ENCODE measurements at regions not wholly inside any gene's neighbourhood (a gene's known extent, or its start where the extent isn't known, plus 50 kb on each side); places are given as distances from the start of the nearest gene placed in this dataset.

DNA sequence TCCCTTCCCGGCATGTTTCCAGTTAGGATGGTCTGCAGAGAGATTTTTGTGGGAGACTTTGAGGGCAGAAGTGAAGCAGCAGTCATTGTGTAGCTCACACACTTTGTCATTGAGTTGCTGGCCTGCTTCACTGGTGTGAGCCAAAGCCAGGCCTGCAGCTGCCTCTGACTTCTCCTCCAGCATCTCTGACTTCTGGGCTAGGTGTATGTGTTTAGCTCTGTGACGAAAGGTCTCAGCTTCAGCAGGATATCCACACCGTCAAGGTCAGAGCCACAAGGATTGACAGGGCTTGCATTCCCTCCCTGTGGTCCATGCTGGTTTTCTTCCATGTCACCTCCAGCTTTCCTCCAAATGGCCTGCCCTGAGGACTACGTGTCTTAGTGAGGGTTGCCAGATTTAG is 57.1 kb upstream of the OSBPL11 start:
- CTCF ChIA-PET = interaction anchor here (0.7 kb wide), 2 partner anchors 56 to 1164 kb away, joined by 3 read pairs; no protein-coding TSS in a partner anchor
- no peak overlapping the region for H3K4me3 ChIP-seq (ENCODE audit: low read depth, low read length)
- TF ChIP-seq, protein P1, sequence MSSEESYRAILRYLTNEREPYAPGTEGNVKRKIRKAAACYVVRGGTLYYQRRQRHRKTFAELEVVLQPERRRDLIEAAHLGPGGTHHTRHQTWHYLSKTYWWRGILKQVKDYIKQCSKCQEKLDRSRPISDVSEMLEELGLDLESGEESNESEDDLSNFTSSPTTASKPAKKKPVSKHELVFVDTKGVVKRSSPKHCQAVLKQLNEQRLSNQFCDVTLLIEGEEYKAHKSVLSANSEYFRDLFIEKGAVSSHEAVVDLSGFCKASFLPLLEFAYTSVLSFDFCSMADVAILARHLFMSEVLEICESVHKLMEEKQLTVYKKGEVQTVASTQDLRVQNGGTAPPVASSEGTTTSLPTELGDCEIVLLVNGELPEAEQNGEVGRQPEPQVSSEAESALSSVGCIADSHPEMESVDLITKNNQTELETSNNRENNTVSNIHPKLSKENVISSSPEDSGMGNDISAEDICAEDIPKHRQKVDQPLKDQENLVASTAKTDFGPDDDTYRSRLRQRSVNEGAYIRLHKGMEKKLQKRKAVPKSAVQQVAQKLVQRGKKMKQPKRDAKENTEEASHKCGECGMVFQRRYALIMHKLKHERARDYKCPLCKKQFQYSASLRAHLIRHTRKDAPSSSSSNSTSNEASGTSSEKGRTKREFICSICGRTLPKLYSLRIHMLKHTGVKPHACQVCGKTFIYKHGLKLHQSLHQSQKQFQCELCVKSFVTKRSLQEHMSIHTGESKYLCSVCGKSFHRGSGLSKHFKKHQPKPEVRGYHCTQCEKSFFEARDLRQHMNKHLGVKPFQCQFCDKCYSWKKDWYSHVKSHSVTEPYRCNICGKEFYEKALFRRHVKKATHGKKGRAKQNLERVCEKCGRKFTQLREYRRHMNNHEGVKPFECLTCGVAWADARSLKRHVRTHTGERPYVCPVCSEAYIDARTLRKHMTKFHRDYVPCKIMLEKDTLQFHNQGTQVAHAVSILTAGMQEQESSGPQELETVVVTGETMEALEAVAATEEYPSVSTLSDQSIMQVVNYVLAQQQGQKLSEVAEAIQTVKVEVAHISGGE (tag by site-specific recombination; conservative IDR thresholded peaks at IDR 0.05; ENCODE audit: low read depth) = no peak
- TF ChIP-seq MEIS1 (CRISPR knock-in tag; IDR thresholded peaks at IDR 0.05; ENCODE audit: borderline replicate concordance) (no peak), PRDM1 (tag by site-specific recombination; IDR thresholded peaks at IDR 0.05) (no peak), ZNF585B (tag by site-specific recombination; IDR thresholded peaks at IDR 0.05) (no peak), ZNF621 (tag by site-specific recombination; IDR thresholded peaks at IDR 0.05) (no peak), KLF17 (tag by site-specific recombination; IDR thresholded peaks at IDR 0.05) (no peak), ZBTB48 (tag by site-specific recombination; IDR thresholded peaks at IDR 0.05) (no peak), ZNF341 (tag by site-specific recombination; IDR thresholded peaks at IDR 0.05; ENCODE audit: low read depth) (no peak), SALL2 (tag by site-specific recombination; IDR thresholded peaks at IDR 0.05; ENCODE audit: borderline replicate concordance) (no peak), ZFP3 (tag by site-specific recombination; IDR thresholded peaks at IDR 0.05; ENCODE audit: low read depth) (no peak), ZNF629 (tag by site-specific recombination; IDR thresholded peaks at IDR 0.05) (no peak), ZNF747 (tag by site-specific recombination; IDR thresholded peaks at IDR 0.05) (no peak), ZNF174 (tag by site-specific recombination; IDR thresholded peaks at IDR 0.05) (no peak), ZNF785 (tag by site-specific recombination; IDR thresholded peaks at IDR 0.05) (no peak), ZNF311 (tag by site-specific recombination; IDR thresholded peaks at IDR 0.05; ENCODE audit: borderline replicate concordance) (no peak), ZNF560 (tag by site-specific recombination; IDR thresholded peaks at IDR 0.05; ENCODE audit: borderline replicate concordance) (no peak), PRDM4 (tag by site-specific recombination; IDR thresholded peaks at IDR 0.05) (no peak), IKZF3 (tag by site-specific recombination; IDR thresholded peaks at IDR 0.05) (no peak)
- H3K27ac ChIP-seq (ENCODE audit: extremely low read depth, low read depth, low read length) = no peak overlapping the region
- POLR2A ChIA-PET = no interaction called here
- H3K36me3 ChIP-seq (ENCODE audit: control insufficient read depth in 2 of 2, insufficient read depth in 1 of 2, low read length in 2 of 2) = no peaks in the 10 kb centered on the region
- H3K4me1 ChIP-seq (ENCODE audit: control insufficient read depth, insufficient read depth, low read length) = no peaks in the 10 kb centered on the region
- no peaks in the 10 kb centered on the region for H3K9me3 ChIP-seq (ENCODE audit: control insufficient read depth, insufficient read depth, low read depth, low read length)

DNA sequence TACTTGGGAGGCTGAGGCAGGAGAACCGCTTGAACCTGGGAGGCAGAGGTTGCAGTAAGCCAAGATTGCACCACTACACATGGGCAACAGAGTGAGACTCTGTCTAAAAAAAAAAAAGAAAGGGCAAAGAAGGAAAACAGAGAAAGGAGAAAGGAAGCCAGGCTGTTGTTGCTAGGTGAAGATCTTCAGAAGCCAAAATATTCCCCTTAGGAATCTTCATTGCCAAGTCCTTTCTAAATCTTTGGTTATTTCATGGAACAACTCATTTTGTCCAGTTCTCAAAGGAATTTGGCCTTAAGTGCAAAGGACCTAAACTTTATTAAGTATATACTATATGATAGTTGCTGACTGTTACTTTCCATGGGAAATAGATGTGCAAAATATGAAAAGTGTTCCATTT is 59.2 kb upstream of the OSBPL11 start:
- CTCF ChIA-PET = no interaction called here
- Histone ChIP-seq H3K9me3 (ENCODE audit: control insufficient read depth, insufficient read depth, low read depth, low read length) (no peaks in the 10 kb centered on the region), H3K27ac (ENCODE audit: extremely low read depth, low read depth, low read length) (no peak overlapping the region), H3K4me1 (ENCODE audit: control insufficient read depth, insufficient read depth, low read length) (no peaks in the 10 kb centered on the region), H3K4me3 (ENCODE audit: low read depth, low read length) (no peak overlapping the region), H3K36me3 (ENCODE audit: control insufficient read depth in 2 of 2, insufficient read depth in 1 of 2, low read length in 2 of 2) (no peaks in the 10 kb centered on the region)
- POLR2A ChIA-PET = no interaction called here
- TF ChIP-seq YY1 (tag by site-specific recombination; IDR thresholded peaks at IDR 0.05) = no peak
- no peak for TF ChIP-seq ZBTB7A (tag by site-specific recombination; IDR thresholded peaks at IDR 0.05; ENCODE audit: low read depth)
- TF ChIP-seq ZBTB44 (tag by site-specific recombination; IDR thresholded peaks at IDR 0.05) = no peak
- TF ChIP-seq ZNF501 (tag by site-specific recombination; IDR thresholded peaks at IDR 0.05) = no peak
- TF ChIP-seq ZNF324 (tag by site-specific recombination; IDR thresholded peaks at IDR 0.05) = no peak
- no peak for TF ChIP-seq ZNF24 (tag by site-specific recombination; IDR thresholded peaks at IDR 0.05)
- no peak for TF ChIP-seq ZNF837 (tag by site-specific recombination; IDR thresholded peaks at IDR 0.05)
- TF ChIP-seq, protein P2, sequence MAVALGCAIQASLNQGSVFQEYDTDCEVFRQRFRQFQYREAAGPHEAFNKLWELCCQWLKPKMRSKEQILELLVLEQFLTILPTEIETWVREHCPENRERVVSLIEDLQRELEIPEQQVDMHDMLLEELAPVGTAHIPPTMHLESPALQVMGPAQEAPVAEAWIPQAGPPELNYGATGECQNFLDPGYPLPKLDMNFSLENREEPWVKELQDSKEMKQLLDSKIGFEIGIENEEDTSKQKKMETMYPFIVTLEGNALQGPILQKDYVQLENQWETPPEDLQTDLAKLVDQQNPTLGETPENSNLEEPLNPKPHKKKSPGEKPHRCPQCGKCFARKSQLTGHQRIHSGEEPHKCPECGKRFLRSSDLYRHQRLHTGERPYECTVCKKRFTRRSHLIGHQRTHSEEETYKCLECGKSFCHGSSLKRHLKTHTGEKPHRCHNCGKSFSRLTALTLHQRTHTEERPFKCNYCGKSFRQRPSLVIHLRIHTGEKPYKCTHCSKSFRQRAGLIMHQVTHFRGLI (tag by site-specific recombination; IDR thresholded peaks at IDR 0.05) = no peak
- TF ChIP-seq ZNF121 (tag by site-specific recombination; IDR thresholded peaks at IDR 0.05) = no peak
- TF ChIP-seq ZNF777 (tag by site-specific recombination; IDR thresholded peaks at IDR 0.05; ENCODE audit: borderline replicate concordance) = no peak

Data from HEK293 (cell line).